ENCODE measurements at regions not wholly inside any gene's neighbourhood (a gene's known extent, or its start where the extent isn't known, plus 50 kb on each side); places are given as distances from the start of the nearest gene placed in this dataset.

- H3T11ph ChIP-seq (ENCODE audit: low read length), result no peak overlapping the region
- H3K9me3 ChIP-seq (ENCODE audit: control insufficient read depth, low read depth, low read length), result no peaks in the 10 kb centered on the region
- no peak overlapping the region for H2BK20ac ChIP-seq (ENCODE audit: low read depth, low read length, poor library complexity, severe bottlenecking)
- H2BK5ac ChIP-seq (ENCODE audit: insufficient read length, low read length), result no peak overlapping the region
- no peak overlapping the region for H2AK5ac ChIP-seq (ENCODE audit: insufficient read length, low read length)
- no peaks in the 10 kb centered on the region; a peak in 1 of 5 replicates for H3K9me3 Mint-ChIP-seq
- H3K56ac ChIP-seq (ENCODE audit: insufficient read length, low read depth, low read length), result no peak overlapping the region
- H3K27ac Mint-ChIP-seq, result no peak overlapping the region; a peak in 1 of 7 replicates
- no peaks in the 10 kb centered on the region for H3K36me3 Mint-ChIP-seq (ENCODE audit: insufficient read depth in 1 of 3, low read depth in 3 of 3)
- H4K5ac ChIP-seq (ENCODE audit: insufficient read length, low read depth, low read length), result no peak overlapping the region
- H2AFZ ChIP-seq (ENCODE audit: low read length), result no peak overlapping the region
- no peaks in the 10 kb centered on the region for H3K79me2 ChIP-seq (ENCODE audit: insufficient read depth, low read length)
- H3K4me2 ChIP-seq (ENCODE audit: insufficient read depth, insufficient read length, low read length), result no peak overlapping the region
- H3K23me2 ChIP-seq (ENCODE audit: insufficient read length, low read depth, low read length, poor library complexity, severe bottlenecking), result no peaks in the 10 kb centered on the region
- H2BK15ac ChIP-seq (ENCODE audit: low read depth, low read length), result no peak overlapping the region
- no peak overlapping the region for H2BK12ac ChIP-seq (ENCODE audit: insufficient read length, low read depth, low read length)
- H3K4me3 Mint-ChIP-seq, result no peak overlapping the region
- no CpG with 5 or more reads among the region's 6 CpGs for WGBS (ENCODE audit: extremely low coverage, insufficient read length, low lambda C conversion rate)
- H3K4me1 ChIP-seq (ENCODE audit: insufficient read depth, low read length), result peaks cover 4% of the 10 kb centered on the region
- no peak overlapping the region for H3K27ac ChIP-seq (ENCODE audit: insufficient read length, low read depth, low read length)
- peaks cover 33 to 35% of the 10 kb centered on the region in 2 experiments for H3K4me1 Mint-ChIP-seq
- H4K20me1 ChIP-seq (ENCODE audit: control insufficient read depth, insufficient read depth, insufficient read length), result no peaks in the 10 kb centered on the region
- no peak overlapping the region for H3K18ac ChIP-seq (ENCODE audit: insufficient read length, low read depth, low read length)
- no peak overlapping the region for H4K91ac ChIP-seq (ENCODE audit: insufficient read length, low read depth, low read length)
- H3K14ac ChIP-seq (ENCODE audit: insufficient read depth, low read length), result no peak overlapping the region
- H3K9ac ChIP-seq (ENCODE audit: extremely low read depth, insufficient read length, low read length), result no peak overlapping the region
- no peak overlapping the region for H3K4ac ChIP-seq (ENCODE audit: low read depth, low read length)
- no peak overlapping the region for H2BK120ac ChIP-seq (ENCODE audit: low read depth, low read length, poor library complexity, severe bottlenecking)
- no peak overlapping the region for H4K8ac ChIP-seq (replicated peaks; ENCODE audit: insufficient read length, low read depth, low read length)
- no peaks in the 10 kb centered on the region for H3K27me3 ChIP-seq (ENCODE audit: insufficient read depth, low read length)
- H3K79me1 ChIP-seq (ENCODE audit: insufficient read depth, low read depth, low read length, poor library complexity, severe bottlenecking), result no peaks in the 10 kb centered on the region
- H3K27me3 Mint-ChIP-seq (ENCODE audit: low read depth), result peaks cover 3% of the 10 kb centered on the region; the same call in 1 of the 2 replicates
- no peak for DNase-seq
- no peak overlapping the region for H3K23ac ChIP-seq (ENCODE audit: insufficient read length, low read depth, low read length)
- TF ChIP-seq CTCF (conservative IDR thresholded peaks at IDR 0.05), result no peak
Observed at GRCh38 chr9:16246785-16247184, 623.7 kb downstream of the BNC2 start.
